Lower lobe of right lung (tissue), 2 donors: ENCODE measurements at regions not wholly inside any gene's neighbourhood (a gene's known extent, or its start where the extent isn't known, plus 50 kb on each side); places are given as distances from the start of the nearest gene placed in this dataset.

ENCODE experiments used
- ATAC-seq, 2 donors: fragments of 200-7000 bp; cut with Tn5 transposase; one replicate each; pipeline ENCODE4 v1.9.1; 2020 to 2022; ENCODE audit warnings: mild to moderate bottlenecking in 2 of 2, moderate library complexity in 2 of 2
- DNase-seq: peaks from one replicate; pipeline ENCODE4 v3.0.0-alpha.2; 2020
- H3K27ac ChIP-seq: fragments of 200-600 bp; one replicate; pipeline ENCODE4 v1.8.0; 2022
- H3K27me3 ChIP-seq: fragments of 200-600 bp; one replicate; pipeline ENCODE4 v1.8.0; 2022; ENCODE audit warnings: low read depth
- H3K36me3 ChIP-seq: fragments of 200-600 bp; one replicate; pipeline ENCODE4 v1.8.0; 2022; ENCODE audit warnings: mild to moderate bottlenecking
- H3K4me1 ChIP-seq: fragments of 200-600 bp; one replicate; pipeline ENCODE4 v1.8.0; 2022
- H3K4me3 ChIP-seq: fragments of 200-600 bp; one replicate; pipeline ENCODE4 v1.8.0; 2022; ENCODE audit warnings: mild to moderate bottlenecking
- H3K9me3 ChIP-seq: fragments of 200-600 bp; one replicate; pipeline ENCODE4 v1.8.0; 2022
- intact Hi-C: fragments of 100-400 bp; cut with DNase I; formaldehyde crosslinking; loops from one replicate; pipeline ENCODE4 v1.11.0; 2022
- TF ChIP-seq, protein P1 (sequence below): fragments of 200-600 bp; IDR thresholded peaks from one replicate; pipeline ENCODE4 v1.8.0; 2022; ENCODE audit warnings: antibody characterized with exemption, mild to moderate bottlenecking
- donor health status: DM: no; HTN: yes; CAD: no; lungs with severe emphysema.

DNA sequence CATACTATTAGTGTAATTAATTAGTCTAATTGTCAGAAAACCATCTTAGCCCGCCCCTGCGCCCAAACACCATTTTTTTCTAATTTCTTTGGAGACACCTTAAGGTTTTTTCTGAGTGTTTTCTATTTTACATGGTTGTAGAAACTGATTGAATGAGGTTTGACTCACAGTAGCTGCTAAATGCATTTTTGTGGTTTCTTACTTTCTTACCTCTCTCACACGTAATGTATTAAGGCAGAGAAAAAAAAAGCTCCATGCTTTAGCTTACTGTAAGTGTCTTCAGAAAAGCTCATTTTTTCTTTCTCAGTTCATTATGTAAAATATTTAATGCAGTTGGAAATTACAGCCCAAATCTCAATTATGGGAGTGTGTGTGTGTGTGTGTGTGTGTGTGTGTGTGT is 548.5 kb upstream of the LRRTM4 start:
- no peaks in the 10 kb centered on the region for H3K36me3 ChIP-seq
- no peak overlapping the region for H3K27ac ChIP-seq
- no peaks in the 10 kb centered on the region for H3K4me1 ChIP-seq
- no peaks in the 10 kb centered on the region for H3K9me3 ChIP-seq
- DNase-seq, result no peak
- ATAC-seq, result no peak
- intact Hi-C loops, result no loop called here
- H3K4me3 ChIP-seq, result no peak overlapping the region
- H3K27me3 ChIP-seq, result no peaks in the 10 kb centered on the region
- TF ChIP-seq, protein P1, sequence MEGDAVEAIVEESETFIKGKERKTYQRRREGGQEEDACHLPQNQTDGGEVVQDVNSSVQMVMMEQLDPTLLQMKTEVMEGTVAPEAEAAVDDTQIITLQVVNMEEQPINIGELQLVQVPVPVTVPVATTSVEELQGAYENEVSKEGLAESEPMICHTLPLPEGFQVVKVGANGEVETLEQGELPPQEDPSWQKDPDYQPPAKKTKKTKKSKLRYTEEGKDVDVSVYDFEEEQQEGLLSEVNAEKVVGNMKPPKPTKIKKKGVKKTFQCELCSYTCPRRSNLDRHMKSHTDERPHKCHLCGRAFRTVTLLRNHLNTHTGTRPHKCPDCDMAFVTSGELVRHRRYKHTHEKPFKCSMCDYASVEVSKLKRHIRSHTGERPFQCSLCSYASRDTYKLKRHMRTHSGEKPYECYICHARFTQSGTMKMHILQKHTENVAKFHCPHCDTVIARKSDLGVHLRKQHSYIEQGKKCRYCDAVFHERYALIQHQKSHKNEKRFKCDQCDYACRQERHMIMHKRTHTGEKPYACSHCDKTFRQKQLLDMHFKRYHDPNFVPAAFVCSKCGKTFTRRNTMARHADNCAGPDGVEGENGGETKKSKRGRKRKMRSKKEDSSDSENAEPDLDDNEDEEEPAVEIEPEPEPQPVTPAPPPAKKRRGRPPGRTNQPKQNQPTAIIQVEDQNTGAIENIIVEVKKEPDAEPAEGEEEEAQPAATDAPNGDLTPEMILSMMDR, result no peak

DNA sequence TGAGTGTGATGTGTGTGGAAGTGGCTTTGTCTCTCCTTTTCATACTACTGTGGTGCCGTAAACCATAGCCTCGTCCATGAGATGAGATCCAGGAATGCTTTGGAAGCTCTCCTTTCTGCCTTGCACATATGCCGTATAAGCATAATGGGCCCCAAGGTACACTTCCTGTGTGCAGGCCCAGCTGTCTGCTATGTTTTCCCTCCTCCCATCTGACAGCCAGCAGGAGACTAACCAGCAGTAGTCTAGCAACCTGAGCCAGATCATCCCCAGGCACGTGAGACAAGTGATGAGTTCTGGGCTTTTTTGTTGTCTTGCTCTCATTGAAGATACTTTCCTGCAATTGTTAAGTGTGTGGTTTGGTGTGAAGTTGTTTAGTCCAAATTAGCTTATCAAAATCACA is 555.5 kb upstream of the LRRTM4 start:
- Histone ChIP-seq H3K9me3 (no peaks in the 10 kb centered on the region), H3K27ac (no peak overlapping the region), H3K27me3 (no peaks in the 10 kb centered on the region), H3K4me1 (no peaks in the 10 kb centered on the region), H3K4me3 (no peak overlapping the region), H3K36me3 (no peaks in the 10 kb centered on the region)
- DNase-seq (no peak), ATAC-seq (no peak)
- TF ChIP-seq, protein P1, result no peak
- intact Hi-C loops, result no loop called here

DNA sequence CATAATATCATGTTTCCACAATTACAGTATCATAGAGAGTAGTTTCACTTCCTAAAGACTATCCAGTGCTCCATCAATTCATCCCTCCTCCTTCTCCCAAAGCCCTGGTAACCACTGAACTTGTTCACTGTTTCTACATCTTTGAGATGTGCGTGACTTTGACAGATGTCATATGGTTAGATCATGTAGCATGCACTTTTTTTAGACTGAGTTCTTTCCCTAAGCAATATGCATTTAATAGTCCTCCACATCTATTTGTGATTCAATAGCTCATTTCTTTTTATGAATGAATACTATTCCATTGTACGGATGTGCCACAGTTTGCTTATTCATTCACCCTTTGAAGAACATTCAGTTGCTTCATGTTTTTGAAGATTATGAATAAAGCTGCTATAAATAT is 560.4 kb upstream of the LRRTM4 start:
- no peaks in the 10 kb centered on the region for H3K27me3 ChIP-seq
- TF ChIP-seq, protein P1, result no peak
- no peaks in the 10 kb centered on the region for H3K4me1 ChIP-seq
- no peaks in the 10 kb centered on the region for H3K9me3 ChIP-seq
- intact Hi-C loops, result no loop called here
- H3K4me3 ChIP-seq, result no peak overlapping the region
- H3K27ac ChIP-seq, result no peak overlapping the region
- no peaks in the 10 kb centered on the region for H3K36me3 ChIP-seq
- ATAC-seq (no peak), DNase-seq (no peak)

DNA sequence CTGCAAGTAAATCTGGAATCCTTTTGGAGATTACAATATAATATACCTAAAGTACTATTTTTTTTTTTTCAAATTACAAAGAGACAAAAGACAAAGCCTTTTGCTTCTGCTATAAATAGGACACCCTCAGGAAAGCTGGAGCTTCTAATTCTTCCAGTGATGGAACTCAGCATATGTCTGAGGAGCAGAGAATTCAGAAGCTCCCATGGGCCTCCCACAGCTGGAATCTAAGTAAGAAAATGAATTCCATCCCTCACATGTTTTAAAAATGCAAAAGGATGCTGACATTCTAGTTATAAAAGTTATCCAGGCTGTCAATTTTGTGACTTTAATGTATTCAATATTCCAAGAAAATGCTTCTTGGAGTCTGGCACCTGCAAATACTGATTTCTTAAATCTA is 571.3 kb upstream of the LRRTM4 start:
- no peak for DNase-seq
- no peaks in the 10 kb centered on the region for H3K9me3 ChIP-seq
- no peaks in the 10 kb centered on the region for H3K36me3 ChIP-seq
- H3K27ac ChIP-seq, result no peak overlapping the region
- ATAC-seq, result no peak
- H3K4me1 ChIP-seq, result no peaks in the 10 kb centered on the region
- intact Hi-C loops, result no loop called here
- TF ChIP-seq, protein P1, result no peak
- H3K27me3 ChIP-seq, result no peaks in the 10 kb centered on the region
- H3K4me3 ChIP-seq, result no peak overlapping the region

DNA sequence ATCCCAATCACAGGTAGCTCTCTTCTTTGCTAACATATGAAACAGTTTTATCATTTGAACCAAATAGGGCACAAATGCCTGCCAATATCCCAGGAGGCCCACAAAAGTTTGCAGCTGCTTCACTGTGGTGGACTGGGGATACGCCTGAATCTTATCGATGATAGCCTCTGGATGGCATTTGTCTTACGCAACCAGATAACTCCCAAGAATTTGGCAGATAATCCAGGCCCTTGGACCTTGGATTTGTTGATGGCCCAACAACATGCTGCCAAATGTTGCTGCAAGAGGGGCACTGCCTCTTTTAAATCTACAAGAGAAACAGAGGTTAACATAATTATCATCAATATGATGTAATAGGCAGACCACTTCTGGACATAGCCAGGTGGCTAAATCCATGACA is 587.1 kb upstream of the LRRTM4 start:
- H3K9me3 ChIP-seq, result no peaks in the 10 kb centered on the region
- no peak overlapping the region for H3K4me3 ChIP-seq

More for the DNA sequence above, 587.1 kb upstream of the LRRTM4 start:
- Histone ChIP-seq H3K27me3 (no peaks in the 10 kb centered on the region), H3K36me3 (no peaks in the 10 kb centered on the region), H3K4me1 (no peaks in the 10 kb centered on the region), H3K27ac (no peak overlapping the region)
- intact Hi-C loops, result no loop called here
- DNase-seq (no peak), ATAC-seq (no peak)
- TF ChIP-seq, protein P1, result no peak
